ENCODE measurements at regions not wholly inside any gene's neighbourhood (a gene's known extent, or its start where the extent isn't known, plus 50 kb on each side); places are given as distances from the start of the nearest gene placed in this dataset.

DNA sequence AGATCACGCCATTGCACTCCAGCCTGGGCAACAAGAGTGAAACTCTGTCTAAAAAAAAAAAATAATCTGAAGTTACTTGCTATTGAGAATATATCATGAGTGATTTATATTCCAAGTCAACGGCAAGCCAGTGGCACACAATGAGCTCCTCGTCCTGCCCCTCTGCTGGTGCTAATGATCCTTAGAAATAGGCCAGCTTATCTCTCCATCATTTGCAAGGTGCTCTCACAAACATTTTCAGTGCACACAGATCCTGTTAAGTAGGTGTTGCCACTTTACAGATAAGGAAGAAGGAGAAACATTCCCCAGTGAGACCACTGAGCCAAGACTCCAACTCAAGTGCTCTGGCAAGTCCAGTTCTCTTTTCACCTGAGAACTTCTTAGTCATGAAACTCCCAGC, 91.3 kb upstream of the GPR45 start:
- DNase-seq, result no peak

DNA sequence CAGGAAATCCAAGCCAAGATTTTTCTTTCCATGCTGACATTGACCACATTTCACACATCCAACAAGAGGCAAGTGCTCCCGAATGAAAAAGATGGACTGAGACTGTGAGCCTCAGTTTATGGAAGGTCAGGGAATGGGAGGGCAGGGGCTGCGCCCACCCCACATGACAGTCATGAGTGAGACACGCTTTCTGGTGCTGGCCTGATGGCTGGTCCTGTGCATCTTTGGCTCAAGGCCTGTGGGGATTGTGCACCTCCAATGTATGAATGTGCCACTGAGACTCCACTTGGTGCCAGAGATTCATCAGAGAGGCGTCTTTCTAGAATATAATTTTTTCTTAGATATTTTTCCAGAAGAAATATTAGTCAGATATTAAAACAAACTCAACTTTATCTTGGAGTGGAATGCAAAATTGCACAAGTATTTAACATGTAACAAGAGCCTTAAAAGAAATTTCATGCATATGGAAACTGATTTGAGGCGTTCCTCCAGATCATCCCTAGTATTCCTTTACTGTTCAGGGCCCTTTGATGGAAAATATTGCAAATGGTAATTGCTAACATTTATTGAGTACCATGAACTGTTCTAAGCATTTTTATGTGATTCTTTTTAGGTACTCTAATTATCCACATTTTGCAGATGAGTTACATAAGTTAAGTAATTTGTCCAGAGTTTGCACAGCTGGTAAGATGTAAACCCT, 87.3 kb upstream of the GPR45 start:
- no peak for DNase-seq

DNA sequence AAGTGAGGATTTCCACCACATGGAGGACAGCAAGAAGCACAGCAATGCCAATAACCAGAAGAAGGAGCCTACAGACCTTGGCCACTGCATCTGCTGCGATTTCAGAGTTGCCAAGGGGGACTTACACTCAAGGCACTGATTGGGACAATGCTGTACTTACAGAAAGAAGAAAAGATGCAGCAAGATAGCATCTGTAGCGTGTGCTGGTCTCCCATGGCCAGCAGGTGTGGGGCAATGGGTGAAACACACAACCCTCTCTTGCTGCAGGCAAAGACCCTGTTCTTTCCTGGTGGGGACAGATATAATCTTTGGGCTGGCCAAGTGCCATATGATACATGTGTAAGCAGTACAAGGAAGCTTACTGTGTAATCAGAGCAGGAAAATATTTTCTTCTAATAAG, 85.4 kb upstream of the GPR45 start:
- DNase-seq, result no peak

DNA sequence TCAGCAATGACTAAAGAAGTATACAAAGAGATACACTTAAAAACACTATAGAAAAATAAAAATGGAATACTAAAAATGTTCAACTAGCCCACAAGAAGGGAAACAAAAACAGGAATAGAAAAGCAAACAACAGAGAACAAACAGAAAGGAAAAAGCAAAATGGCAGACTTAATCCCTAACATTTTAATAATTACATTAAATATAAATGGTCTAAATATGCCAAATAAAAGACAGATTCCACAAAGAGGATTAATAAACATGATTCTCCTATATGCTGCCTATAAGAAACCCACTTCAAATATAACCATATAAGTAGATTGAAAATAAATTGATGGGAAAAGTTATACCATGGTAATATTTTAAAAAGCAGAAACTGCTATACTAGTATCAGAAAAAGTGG, 83.5 kb upstream of the GPR45 start:
- no peak for DNase-seq

DNA sequence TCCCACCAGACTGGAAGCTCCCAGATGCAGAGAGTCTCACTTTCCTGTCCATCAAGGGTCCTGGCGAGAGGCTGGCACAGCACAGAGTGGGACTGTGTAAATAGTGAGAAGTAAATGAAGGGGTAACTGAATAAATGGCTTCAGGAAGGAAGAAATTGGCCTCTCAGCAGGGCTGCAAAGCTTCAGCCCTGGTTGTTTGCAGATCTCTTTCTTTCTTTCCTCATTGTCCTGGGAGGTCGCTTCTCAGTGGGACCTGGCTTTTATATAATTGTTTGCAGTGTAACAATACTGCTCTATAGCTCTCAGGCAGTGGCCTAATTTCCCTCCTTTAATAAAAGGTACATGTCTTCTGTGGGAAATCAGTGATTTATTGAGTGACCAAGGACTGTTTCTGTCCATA, 74.9 kb upstream of the GPR45 start:
- DNase-seq, result no peak

DNA sequence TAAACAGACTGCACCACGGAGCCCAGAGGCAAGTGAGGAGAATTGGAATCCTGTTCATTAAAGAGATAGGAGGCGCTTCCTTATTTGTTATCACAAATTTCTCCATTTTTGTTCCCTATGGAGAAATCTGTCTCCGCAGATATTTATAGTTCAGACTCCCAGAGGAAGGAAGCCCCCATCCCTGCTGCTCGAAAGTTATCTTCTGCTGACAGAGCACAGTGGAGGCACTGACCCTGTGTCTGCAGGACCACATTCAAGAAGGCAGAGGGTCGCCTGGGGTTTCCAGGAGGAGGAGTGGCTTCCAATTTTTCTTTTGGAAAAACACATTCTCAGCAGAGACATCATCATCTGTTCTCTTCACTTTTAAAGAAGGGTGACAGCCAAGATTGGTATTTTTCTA, 73.0 kb upstream of the GPR45 start:
- DNase-seq, result no peak

DNA sequence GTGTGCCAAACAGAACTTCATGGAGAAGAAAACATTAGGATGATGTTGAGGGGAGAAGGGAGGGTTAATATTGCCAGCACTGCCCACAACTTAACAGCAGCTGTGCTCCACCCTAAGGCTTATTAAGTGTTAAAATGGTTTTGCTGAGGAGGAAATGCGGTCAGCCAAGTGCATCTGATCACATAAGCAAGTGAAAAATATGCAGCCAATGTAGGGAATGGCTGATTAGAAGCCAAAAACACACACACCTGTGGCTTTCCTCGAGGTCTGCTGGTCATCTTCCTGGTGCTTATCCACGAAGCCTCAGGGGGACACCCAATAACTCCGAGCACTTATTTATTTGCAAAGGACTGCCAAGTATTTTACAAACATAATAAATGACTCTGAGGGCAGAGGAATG, 66.3 kb upstream of the GPR45 start:
- DNase-seq, result no peak

DNA sequence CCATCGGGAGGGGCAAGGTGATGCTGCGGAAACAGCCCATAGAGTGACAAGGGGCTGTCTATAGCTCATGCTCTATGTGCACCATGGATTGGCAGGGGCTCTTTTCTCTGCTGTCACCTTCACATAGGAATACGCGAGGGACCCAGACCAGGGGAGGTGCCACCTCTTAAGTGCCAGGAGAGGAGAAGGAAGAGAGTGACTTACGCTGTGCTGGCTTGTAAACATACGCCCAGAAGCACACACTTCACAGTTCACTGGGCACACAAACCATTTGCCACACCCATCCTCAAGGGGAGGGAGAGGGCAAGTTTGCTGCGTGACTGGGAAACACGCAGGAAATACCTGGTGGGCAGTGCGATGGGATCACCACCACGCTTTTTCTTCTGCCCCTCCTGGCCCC, 65.1 kb upstream of the GPR45 start:
- DNase-seq, result no peak

DNA sequence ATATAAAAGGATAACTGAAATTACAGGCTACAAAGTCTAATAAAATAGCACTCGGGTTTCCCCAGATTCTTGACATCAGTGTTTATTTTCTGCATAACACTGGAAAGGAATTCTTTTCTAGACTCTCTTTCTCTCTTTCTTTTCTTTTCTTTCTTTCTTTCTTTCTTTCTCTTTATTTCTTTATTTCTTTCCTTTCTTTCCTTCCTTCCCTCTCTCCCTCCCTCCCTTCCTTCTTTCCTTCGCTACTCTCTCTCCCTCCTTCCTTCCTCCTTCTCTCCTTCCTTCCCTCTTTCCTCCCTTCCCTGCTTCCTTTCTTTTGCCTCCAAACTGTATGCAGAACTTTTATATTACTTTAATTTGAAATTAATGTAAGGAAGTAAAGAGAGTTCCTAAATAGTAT, 64.5 kb upstream of the GPR45 start:
- DNase-seq, result no peak

DNA sequence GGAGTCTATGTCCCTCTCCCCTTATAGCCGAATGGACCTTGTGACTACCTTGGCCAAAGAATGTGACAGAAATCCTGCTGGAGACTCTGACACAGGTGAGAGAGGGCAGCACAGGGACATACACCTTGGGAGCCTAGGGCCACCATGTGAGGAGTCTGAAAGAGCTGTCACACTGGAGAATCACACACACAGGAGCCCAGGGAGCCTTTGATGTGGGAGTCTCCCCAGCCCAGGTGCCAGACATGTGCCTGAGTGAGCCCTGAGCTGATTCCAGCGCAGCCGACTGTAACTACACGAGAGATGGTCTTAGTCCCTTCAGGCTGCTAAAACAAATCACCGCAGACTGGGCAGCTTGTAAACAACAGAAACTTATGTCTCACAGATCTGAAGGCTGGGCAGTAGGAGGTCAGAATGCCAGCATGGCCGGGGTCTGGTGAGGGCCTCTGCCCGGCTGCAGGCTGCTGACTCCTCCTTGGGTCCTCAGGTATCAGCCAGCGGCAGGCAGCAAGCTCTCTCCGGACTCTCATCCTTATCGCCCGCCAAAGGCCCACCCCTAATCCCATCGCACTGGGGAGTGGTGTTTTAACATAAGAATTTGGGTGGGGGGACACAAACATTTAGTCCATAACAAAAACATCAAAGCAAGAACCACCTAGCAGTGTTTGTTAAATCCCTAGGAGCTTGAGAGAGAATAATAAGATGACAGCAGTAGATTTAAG, 63.8 kb upstream of the GPR45 start:
- DNase-seq, result no peak

DNA sequence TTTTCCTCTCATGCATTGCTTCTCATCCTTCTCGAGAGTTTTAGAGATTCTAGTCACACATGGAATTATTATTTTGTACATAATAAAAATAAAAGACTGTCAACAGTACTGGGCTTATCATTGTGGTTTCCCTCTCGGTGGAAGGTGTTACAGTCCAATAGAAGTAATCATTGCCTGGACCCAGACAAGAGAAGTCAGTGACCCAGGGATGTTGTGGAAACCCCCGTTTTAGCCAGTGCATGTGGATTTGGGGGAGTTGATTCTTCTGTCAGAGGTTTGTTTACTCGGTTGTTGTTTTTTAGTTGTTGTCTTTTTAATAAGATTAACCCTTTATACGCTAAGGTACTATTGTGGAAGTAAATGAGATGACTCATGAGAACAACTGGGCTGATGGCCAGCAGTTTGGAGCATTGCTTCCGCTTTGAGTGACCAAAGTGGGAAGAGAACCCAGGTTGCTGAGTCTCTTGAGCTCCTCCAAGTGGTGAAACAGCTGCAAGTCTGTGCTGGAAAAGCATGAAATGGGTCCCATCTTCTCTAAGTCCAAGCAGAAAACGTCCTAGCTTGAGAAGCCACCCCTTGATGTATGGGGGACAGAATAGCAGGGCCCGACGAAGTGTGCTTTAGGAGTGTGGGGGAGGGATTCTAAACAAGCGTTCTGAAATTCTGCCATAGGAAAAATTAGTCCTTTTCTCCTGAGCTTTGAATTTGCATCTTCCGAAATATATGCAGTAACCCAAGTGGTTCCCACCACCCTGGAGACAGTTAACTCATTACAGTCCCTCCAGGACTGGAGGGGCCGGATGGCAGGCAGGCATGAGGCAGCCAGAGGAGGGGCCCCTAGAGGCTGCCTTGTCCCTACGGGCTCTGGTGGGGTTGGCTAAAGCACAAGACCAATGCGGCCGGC, 61.8 kb upstream of the GPR45 start:
- DNase-seq, result peak; percentile 59

DNA sequence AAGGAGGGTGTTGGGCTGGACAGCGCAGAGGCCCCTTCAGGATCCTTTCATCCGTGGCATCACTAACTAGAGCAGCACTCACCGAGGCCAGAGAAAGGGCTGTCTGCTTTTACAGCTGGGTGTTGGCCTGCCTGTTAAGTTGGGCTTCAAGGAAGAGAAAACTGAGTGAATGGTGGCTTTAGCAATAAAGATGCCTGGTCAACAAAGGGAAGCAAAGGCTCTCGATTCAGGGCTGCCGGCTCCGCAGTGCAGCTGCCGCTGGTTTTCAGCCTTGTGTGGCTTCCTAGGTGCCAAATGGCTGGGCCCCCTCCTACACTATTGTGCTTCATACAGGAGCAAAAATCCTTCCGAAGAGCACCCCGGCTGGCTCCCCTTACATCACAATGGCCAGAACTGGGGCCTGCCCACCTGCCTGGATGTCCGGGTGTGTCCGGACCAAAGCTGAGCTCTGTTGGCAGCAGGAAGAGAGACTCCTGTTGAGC, 61.0 kb upstream of the GPR45 start:
- no peak for DNase-seq

DNA sequence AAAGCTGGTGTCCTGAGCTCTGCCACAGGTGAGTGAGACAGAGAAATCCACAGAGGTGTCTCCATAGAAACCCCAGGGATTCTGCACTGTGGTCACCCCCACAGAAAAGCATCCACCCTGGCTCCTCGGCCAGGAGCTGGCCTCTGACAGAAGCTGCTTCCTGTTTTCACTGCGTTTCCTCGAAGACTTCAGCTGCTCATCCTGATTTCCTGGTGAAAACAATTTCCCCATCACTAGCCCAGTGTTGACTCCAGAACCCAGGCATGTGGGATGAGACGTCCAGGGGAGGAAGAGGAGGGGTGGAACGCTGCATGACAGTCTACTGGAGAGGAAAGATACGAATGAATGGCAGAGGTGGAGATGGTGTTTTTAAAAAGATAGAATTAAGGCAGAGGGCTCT, 60.3 kb upstream of the GPR45 start:
- DNase-seq, result no peak

DNA sequence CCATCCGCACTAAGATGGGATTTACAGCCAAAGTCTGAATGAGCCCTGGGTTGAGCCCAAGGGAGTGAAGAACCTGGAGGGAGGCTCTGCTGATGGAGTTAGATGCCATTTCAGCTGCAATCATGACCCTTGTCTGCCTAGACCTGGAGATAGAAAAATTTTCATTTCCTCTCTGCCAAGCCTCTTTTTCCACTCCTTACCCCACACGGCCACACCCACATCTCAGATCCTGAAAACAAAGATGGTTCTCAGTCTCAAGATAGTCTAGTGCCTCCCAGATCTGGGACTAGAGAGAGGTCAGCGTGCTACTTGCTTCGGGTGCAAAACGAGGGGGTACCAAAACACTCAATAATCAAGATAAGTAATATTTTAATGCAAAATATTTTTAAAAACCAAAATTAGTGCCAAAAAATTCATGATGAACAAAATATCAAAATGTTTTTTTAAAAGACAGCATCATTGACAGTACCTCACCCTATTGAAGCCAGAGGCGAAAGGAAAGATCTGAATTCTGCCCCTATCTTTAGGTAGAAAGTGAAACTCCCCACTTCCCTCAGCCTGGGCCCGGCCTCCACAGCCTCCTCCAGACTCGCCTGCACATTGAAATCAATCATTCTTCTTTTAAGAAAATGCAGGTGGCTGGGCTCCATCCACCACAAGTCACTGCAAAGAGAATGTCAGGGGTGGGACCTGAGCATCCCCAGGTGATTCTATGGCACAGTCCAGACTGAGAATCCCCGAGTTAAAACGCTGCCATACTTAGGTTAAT, 57.8 kb upstream of the GPR45 start:
- DNase-seq, result no peak

DNA sequence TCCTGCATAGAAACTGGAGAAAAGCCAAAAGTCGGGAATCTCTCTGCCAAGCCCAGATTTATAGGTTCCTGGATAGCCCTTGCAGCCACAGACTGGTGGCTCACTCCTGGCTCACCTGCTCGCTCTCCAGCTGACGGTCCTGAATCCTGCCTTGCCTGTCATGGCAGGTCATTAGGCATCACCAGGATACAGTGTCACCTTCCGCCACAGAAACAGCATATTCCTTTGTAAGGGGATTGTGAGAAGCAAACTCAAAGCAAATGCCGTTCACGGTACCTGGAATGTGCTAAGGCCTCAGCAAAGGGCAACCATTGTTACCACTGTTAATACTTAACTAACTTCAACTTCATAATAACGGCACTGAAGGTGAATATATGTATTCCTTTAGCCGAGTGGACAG, 57.1 kb upstream of the GPR45 start:
- no peak for DNase-seq

DNA sequence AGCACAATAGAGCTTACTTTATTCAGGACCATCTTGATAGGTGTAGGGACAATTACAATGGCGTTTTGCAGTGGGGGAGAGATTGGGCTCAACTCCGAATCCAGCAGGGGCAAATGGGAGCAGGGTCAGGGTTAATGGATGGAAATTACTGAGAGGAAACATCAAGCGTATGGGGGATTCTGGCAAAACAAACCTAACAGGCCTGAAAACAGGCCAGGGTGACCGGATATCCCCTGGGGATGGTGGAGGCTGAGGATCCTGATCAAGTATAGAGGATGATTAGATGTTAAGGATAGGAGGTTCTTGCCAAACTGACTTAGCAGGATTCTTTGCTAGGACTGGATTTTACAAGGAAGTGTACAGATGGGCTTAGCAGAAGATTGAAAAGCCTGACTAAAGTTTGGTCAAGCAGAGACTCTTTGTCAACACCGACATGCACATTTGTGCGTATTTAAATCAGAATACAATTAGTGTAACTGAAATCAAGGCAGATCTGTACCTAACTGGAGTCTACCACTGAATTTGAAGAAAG, 54.5 kb upstream of the GPR45 start:
- no peak for DNase-seq

DNA sequence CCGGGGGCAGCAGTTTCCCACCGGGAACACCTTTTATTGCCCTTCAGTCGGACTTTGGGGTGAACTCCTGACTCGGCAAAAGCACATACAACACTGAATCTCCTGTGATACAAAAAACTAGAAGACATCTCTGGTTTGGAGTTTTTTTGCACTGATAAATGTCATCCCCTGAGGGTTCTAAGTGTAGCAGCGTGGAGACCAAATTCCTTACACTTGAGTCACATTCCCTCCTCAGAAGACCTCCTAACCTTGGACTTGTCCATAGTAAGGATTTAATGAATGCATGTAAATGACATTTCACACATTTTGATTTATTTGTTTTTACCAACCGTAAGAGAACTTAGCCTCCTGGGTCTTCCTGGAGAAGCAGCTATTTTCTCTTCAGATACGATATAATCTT, 54.0 kb upstream of the GPR45 start:
- DNase-seq, result no peak

DNA sequence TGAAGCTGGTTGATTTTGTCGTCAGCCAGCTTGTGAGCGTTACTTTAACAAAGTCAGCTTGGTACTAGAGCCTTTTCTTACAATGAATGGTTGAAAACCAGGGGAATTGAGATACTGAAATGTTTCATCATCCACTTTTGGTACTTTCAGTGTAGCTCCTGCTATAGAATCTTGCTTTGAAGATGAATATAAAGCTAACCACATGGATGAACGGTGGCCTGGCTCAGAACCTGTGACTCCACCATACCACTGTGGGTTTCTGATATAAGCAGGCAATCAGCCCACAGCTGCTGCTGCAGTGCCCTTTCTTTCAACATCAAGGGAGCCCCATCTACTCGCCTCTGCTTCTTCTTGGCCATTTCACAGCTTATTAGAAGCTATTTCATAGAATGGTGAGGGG, 53.2 kb upstream of the GPR45 start:
- no peak for DNase-seq
